B cell (primary cell): ENCODE measurements at regions not wholly inside any gene's neighbourhood (a gene's known extent, or its start where the extent isn't known, plus 50 kb on each side); places are given as distances from the start of the nearest gene placed in this dataset.

Source experiments
- CTCF ChIP-seq: fragments of 200-600 bp; IDR thresholded peaks from one replicate; pipeline ENCODE4 v1.8.0; 2022; ENCODE audit warnings: antibody characterized with exemption, mild to moderate bottlenecking
- EZH2 ChIP-seq: IDR thresholded peaks from 2 replicates; pipeline ENCODE4 v1.6.1; 2012; ENCODE audit warnings: borderline replicate concordance, low read depth, mild to moderate bottlenecking, moderate library complexity, low read length; ENCODE audit not compliant: insufficient read depth, poor library complexity, severe bottlenecking

- TF ChIP-seq CTCF, result no peak
- TF ChIP-seq EZH2, result no peak
Measured at GRCh38 chr17:69907132-69907847, 167.7 kb upstream of the KCNJ16 start.
